ENCODE measurements at regions not wholly inside any gene's neighbourhood (a gene's known extent, or its start where the extent isn't known, plus 50 kb on each side); places are given as distances from the start of the nearest gene placed in this dataset.

DNA sequence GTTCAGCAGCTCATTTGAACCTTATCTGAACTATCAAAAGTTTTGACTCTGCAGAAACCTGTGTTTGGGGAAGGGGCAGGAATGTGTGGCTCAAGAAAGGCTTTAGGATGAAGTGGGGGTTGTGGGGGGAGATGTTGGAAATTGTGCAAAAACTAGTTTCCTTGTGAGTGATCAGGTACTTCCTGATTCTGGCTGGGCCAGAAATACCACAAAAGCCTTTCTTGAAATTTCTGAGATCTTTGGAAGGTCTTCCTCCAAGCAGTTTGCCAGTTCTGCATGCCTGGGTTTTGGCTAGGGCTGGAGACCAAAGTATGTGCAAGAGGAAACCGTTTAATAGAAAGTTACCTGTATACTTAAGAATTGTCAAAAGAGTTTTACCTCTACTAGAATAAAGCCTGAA lies 116.6 kb downstream of the BMP2 start:
- no peak for DNase-seq (ENCODE audit: low read depth)

DNA sequence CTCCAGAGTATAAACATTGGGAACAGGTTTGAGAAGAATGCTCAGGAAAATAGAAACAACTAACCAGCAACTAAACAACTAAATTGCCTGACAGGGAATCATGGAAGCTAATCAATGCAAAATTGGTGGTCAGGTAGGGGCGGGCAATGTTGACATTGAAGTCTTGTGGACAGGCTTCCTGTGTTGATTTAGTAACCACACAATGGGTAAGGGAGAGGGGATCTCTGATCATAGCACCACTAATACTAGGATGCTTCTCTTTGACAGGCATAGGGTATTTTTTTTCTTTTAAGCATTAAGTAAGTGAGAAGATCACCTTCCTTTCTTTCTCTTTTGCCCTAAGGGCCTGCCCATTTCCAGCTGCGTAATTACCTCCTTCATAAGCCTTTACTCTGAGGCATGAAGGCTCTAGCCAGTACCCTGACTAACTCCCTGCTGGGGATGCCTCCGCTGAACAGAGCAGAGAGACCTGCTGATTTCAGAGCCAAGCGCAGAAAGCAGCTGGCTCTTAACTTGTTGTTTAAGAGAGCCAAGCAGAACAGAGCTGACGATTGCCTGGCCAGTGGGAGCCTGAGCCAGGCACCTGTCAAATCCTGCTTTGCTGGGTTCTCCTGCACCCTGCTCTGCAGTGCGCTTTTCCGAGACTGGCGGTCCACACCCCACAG lies 118.7 kb downstream of the BMP2 start:
- DNase-seq (ENCODE audit: low read depth): no peak

DNA sequence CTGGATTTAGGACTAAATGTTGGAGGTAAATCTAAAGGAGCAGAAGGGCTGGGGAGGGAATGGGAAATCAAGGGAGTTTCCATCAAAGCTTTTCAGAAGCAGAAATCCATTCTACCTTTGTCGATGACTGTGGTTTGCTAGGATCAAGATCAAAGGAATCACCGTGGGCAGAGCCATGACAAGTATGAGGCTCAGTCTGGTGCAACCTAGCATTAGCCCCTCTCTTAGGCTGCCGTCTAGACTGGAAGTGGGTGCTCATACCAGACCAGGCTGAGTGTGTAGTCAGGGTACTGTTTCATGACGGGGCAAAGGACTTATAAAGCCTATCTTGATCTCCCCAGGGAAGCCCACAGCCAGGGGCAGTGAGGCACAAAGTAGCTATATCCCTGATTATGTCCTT lies 120.5 kb downstream of the BMP2 start:
- DNase-seq (ENCODE audit: low read depth): no peak

DNA sequence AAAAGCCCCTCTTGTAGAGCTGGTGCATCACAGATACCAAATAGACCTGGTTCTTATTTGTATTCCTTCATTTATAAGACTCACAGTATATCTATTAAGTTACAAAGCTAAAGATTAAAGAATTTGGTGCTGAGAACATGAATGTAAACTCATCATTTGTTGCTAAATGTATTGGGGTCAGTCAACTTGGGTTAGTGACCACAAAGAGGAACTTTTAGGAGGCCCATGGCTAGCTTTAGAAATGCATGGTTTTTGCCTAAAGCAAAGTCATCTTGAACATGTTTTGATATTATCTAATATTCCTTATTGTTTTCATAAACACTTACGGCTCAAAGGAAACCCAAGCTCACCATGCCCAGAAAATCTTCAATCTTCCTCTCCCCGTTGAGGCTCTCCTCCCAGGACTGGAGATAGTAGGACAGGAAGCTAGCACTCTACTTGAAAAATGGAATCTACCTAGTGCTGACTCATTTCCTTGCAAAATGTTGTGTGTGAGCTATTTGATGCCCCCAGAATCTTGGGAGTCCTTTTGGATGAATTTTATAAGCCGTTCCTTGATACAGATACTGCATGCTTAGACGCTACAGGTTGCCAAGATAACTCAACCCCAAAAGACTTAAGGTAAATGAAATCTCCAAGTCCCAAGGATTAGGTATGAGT lies 121.4 kb downstream of the BMP2 start:
- DNase-seq (ENCODE audit: low read depth): no peak

DNA sequence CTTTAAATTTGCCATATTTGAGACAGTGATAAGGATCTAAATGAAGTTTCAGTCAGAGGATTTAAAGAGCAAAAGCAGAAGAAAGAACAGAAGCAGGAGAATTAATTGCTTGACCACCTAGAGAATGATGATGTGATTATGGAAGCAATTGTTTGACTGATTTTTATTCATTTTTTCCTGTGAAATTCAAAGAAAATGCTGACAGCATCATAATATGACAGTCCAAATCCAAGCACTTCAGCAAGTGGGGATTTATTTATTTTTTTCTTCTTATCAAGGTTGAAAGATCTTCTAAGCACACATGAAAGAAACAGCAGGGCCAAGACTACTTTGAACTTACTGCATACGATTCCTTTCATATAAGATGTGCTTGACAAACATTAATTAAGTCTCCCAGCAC lies 125.2 kb downstream of the BMP2 start:
- no peak for DNase-seq (ENCODE audit: low read depth)

DNA sequence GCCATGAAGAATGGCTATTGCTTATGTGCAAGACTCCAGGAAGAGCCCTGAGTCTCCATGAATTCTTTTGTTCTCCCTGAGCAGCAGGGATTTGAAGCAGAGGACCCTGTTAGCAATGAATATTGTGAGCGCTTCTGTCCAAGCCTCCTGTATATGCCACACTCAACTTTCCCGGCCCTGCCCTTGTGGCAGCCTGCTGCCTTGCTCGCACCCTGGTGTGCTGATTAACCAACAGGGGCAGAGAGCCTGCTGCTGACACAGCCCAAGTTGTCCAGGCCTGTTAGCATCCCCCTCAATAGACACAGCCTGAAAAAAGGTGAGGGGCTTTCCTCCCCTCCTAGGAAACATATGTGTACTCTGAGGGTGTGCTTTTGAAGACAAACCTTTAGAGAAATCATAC lies 131.4 kb downstream of the BMP2 start:
- DNase-seq (ENCODE audit: low read depth): no peak

DNA sequence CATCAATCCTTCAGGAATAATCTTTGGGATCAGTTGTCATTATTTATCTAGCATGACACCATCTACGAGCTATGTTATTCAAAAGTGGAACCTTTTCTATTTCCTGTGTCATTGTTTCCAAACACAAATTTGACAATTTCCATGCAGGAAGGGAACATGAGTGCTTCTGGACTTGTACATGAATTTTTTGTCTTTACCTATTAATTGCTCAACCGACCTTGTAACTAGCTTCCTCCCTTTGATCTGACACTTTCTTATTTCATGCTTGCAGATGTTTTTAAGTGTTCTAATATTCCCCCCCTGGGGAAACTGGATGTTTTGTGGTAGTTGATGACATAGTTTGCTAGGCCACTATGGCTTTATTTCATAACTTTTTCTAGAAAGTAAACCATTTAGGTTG lies 139.4 kb downstream of the BMP2 start:
- no peak for DNase-seq (ENCODE audit: low read depth)

DNA sequence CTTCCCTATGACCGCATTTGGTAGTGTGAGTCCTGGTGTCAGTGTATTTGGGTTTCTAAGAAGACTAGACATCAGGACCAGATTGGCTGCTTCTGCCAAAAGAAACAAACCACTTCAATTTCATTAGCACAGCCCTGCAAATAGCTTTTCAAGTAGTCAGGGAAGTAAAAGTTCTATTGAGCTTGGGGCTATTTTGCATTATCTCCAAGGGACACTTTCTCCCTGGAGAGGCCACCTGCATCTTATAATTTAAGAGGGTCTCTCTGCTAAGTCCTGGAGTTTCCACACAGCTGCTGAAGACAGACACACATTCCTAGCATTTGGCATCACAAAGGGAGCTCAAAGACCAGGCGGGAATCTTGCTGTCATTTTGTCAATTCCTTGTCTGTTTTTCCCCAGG lies 141.2 kb downstream of the BMP2 start:
- DNase-seq (ENCODE audit: low read depth): no peak

DNA sequence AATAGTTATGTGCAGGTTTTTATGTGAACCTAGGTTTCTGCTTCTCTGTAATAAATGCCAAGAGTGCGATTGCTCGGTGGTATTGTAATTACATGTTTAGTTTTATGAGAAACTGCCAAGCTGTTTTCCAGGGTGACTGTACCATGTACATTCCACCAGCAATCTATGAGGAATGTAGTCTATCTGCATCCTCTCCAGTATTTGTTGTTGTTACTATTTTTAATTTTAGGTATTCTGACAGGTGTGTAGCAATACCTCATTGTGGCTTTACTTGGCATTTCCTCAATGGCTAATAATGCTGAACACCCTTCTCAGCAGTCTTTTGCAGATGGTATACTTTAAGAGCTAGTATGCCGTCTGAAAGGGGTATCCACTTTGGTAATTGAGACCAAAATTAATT lies 142.1 kb downstream of the BMP2 start:
- DNase-seq (ENCODE audit: low read depth): no peak

DNA sequence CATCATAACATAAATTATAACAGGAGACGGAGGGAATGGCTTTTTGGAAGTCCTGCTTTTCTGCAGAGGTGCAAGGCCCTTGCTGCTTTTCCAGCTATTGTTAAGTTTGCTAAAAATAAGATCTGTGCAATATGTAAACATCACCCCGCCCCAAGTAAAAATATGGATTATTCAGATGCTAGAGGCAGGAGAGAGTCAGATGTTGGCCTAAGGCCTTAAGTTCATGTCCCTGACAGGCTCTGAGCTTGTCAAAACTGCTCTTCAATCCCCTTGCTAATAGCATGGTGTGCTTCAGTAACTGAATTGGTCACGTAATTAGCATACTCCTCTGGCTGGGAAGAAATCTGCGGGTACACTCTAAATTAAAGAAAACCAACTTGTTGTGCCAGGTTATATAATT lies 147.5 kb downstream of the BMP2 start:
- DNase-seq (ENCODE audit: low read depth): no peak

DNA sequence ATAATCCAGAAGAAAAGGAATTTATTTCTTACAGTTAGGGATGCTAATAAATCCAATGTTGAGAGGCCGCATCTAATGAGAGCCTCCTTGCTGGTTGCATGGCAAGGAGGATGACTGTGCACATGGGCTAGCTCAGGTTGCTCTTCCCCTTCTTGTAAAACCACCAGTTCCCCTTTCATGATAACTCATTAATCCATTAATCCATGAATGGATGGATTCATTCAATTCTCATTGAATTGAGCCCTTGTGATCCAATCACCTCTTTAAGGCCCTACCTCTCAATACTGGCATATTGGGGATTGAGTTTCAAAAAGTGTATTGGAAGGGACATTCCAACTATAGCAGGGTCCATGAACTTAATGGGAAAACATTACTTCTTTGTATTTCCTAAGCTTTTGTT lies 149.5 kb downstream of the BMP2 start:
- DNase-seq (ENCODE audit: low read depth): no peak

DNA sequence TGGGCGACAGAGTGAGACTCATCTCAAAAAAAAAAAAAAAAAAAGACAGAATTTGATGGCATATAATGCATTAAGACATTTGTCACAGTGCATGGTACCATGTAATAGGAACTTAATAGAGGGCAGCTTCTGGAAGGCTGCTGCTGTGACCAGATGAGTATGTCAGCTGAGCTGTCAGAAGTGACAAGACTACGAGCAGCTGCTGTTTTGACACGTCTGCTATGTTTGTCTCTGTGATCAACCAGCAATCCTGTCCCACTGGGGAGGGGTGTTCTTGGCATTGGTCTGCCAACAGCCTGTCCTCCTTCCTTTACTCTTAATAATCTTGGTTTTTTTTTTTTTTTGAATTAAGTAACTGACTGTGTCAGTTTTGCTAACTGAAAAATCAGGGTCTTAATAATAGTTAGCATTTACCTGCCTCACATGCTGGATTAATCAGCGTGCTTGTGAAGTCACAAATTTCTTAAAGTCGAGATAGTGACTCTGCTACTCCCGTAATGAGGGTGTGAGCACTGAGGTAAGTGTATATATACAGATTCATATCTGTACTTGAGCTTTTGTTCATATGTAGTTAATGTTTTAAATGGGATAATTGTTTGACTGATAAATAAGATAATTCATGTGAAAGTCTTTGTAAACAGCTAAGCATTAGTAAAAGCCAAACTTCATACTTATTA lies 152.4 kb downstream of the BMP2 start:
- DNase-seq (ENCODE audit: low read depth): no peak

DNA sequence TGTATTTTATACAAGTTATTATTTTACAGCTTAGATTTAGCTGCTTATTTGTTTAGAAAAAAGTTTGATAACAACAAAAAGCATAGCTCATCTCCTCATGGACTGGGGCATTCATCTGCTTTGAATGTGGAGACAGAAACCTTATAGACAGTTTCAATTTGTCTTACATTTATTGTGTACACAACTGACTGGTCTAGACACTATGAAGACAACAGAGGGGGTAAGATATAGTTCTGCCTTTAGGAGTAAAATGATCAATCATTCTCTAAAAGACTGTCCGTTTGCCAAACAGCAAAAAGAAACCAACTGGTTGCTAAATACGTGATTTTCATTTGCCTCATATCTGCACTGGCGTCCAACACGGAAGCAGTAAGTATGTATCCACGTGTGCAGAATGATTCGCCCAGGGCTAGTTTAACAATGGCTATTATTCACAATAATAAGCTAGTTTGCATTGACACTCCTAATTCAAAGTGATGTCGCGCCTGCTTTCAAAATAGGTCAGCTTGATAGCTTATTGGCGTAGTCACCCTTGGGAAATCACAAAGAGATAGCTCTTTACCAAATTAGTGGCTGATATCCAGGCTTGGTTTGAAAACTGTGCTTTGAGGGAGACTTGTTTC lies 153.6 kb downstream of the BMP2 start:
- no peak for DNase-seq (ENCODE audit: low read depth)

DNA sequence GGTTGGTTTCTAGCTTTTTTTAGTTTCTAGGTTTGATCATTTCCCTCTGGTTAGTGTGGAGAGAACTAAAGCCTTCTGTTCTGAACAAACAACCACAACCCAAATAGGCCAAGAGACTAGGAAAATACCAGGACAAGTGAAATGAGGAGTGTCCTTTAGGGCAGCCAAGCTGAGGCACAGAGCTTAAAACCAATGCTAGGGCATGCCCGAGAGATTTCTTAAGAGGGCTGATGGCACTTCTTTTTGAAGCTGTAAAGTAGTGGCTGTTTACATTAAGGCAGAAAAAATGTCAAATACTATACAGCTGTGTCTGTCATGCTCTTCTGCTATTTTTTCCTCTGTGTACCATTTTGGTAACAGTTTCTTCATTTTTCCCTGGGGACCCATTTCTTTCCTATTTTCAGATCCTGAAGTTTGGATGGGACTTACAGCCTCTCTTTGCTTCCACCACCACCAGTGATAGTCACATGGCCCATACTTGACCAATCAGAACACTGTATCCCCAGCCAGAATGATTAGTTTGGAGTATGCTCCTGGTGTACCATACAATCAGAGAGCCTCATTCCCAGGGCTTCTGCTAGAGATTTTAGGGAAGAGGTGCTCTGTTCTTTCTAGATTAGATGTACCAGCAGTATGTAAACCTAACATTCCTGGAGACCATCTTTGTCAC lies 154.4 kb downstream of the BMP2 start:
- no peak for DNase-seq (ENCODE audit: low read depth)

DNA sequence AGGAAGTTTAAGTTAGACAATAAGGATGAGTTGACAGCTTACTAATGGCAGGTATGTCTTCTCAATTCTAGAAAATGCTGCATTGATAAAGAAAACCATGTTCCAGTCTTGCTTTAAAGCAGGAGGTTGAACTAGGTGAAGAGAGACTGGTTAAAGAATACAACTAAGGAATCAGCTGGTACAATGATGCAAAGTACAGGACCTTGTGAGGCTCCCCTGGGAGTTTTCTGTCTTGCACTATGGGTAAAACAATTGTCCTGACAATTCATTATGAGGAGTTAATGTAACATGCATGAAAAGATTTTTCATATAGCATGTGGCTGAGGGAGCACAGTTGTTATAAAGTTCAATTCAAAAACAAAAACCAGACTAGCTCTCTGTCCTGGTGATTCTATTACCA lies 157.2 kb downstream of the BMP2 start:
- DNase-seq (ENCODE audit: low read depth): no peak

DNA sequence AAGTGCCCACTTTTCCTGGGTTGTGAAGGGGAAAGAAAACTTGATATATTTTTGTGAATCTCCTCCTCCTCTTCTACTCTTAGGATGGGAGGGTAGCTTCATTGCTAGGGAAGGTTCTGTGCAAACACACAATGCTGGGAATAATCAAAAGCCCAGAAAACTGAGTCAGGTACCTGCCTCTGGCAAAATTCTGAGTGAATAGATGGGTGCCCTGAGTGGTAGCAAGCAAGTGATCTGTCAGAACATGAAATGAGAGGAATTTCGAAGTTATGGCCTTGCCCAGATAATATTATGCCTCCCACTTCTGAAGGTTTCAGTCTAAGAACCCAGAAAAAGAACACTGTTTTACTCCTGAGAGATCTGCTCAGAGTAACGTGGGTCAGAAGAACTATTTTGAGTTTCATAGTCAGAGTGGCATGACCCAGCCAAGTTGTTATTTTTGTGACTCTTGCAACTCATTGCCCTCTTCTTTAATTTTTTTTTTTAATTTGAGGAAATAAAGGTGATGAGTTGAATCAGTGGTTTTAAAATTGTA lies 158.3 kb downstream of the BMP2 start:
- DNase-seq (ENCODE audit: low read depth): no peak

DNA sequence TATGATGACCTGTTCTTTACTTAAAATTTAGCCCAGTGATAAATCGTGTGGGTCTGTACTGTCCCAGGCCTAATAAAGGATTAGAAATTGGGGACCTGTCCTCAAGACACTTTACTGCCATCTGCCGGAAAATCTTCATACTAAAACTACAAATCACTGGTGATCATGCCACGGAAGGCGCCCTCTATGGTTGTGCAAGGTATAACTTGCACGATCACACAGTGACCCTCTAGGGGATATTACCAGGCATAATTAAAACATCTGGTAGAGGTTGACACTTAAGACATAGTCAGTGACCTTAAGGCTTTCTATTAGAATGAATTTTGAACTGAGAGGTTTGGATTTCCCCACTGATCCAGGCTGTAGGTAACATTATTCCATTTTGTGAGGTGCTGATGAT lies 172.6 kb downstream of the BMP2 start:
- DNase-seq (ENCODE audit: low read depth): no peak

DNA sequence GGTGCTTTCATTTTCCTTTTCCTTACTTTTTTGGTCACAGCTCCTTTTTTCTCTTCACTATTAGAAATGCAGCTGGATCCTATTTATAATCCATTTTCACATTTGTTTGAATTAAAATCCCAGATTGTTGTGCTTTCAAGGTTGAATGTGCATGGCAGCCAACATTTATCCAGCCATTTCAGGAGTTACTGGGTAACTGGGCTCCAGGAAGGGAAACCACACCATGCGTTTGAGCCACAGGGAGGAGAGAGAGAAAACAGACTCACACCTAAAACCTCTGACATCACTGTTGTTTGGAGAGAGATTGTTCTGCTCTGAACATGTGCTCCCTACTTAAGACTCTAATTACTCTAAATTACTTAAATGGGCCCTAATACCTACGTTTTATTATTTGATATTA lies 173.4 kb downstream of the BMP2 start:
- DNase-seq (ENCODE audit: low read depth): no peak

DNA sequence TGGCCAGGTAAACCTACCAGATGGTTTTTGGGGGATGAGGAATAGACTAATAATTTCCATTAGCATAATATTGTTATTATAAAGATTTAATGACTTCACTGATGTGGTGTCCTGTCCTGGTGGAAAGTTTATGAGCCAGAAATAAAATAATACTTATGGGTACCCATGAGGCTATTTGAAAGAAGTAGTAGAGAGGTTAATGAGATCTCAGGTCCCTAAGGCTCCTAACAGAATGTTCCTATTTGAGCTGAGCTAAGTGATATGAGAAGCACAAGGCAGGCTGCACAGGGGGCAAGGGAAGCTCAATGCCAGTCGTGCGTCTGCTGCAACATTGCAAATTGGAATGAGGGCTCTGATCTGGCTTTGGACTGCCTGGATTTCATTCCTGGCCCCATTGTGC lies 174.1 kb downstream of the BMP2 start:
- no peak for DNase-seq (ENCODE audit: low read depth)

DNA sequence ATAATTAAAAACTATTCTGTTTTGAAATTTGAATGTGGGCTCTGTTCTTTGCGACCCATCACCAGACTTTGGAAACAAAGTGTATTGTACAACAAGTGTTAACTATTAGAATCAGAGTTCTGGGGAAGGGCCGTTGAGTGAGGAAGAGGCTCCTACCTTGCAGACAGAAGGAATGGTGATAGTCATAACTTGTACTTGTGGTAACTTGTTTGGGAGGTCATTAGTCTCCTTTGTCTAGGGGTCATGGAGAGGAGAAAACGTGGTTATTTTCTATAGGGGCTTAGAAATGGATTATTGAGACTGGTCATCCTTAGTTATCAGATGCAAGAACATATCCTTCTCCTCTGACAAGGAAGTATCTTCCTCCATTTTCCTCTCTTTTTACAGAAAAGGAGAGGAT lies 174.8 kb downstream of the BMP2 start:
- DNase-seq (ENCODE audit: low read depth): no peak

DNA sequence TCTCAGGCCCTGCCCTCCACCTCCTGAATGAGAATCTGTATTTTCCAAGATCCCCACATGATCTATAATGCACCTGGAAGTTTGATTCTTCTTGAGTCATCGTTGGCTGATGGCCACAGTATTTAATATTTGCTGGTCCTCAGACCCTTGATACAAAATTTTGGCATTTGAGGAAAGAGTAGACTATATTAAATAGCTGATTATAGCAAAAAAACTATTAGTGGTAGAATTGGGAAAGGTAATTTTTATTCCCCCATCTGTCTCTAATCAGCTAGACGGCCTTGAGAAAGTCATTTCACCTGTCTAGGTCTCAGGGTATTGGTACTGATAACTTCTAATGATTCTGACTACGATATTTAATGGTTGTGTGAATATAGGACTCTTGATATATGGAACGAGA lies 176.8 kb downstream of the BMP2 start:
- no peak for DNase-seq (ENCODE audit: low read depth)

DNA sequence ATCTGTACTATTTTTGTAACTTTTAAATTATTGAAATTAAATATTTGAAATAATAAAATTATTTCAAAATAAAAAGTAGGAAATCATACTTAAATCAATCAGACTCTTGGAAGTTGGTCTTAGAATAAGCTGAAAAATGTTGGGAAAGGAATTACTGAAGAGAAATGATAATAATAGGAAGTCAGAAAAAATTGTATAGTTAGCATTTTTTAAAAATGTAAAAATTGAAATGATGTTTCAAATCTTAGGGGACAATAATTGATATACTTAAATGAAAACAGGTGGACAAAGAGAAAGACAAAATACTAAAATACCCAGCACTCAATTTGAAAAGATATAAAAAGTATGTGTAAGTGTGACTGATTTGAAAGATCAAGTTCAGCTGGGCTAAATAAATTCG lies 186.1 kb downstream of the BMP2 start:
- DNase-seq (ENCODE audit: low read depth): no peak

Data from LHCN-M2 (cell line).